Activated CD4-positive, alpha-beta T cell treated with anti-CD3 and anti-CD28 coated beads, Interleukin-2, amount 50 U/mL, for 16 hours (primary cell): ENCODE measurements at regions not wholly inside any gene's neighbourhood (a gene's known extent, or its start where the extent isn't known, plus 50 kb on each side); places are given as distances from the start of the nearest gene placed in this dataset.

Experiments used
- DNase-seq: peaks from one replicate; pipeline ENCODE4 v3.0.0-alpha.2; 2020

DNA sequence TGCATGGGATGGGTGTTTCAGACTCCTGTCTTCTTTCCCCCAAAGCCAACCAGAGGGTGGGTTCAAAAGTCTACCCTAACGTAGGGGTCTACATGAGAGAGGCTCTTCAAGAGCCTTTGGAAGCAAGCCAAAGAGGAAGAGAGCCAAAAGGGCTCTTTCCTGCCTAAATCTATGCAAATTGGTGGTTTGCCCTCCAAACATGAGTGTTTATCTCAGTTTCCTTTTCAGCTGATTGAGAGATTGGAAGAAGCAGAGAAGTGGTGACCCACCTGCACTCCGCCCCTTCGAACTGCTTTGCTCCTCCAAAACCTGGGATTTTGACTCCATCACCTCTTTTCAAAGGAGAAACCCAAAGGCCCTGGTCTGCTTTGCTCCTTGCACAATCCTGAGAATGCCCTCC is 65.4 kb upstream of the MAF start:
- no peak for DNase-seq

DNA sequence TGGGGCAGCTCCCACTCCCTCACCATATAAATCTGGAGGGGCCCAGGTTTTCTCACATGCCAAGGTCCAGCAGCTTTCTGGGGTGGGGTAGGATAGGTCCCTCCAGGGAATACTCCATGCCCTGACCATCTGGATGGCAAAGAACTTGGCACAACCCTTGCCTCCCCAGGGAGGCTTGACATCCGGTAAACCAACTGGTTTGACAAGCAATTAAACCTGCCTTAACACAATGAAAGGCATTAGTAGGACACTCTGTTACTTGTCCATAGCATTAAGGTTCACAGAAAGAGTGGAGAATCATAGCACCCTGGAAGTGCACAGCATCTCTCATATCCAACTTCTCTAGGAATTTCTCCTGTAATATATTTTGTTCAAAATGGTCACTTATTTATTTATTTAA is 63.9 kb upstream of the MAF start:
- DNase-seq = no peak

DNA sequence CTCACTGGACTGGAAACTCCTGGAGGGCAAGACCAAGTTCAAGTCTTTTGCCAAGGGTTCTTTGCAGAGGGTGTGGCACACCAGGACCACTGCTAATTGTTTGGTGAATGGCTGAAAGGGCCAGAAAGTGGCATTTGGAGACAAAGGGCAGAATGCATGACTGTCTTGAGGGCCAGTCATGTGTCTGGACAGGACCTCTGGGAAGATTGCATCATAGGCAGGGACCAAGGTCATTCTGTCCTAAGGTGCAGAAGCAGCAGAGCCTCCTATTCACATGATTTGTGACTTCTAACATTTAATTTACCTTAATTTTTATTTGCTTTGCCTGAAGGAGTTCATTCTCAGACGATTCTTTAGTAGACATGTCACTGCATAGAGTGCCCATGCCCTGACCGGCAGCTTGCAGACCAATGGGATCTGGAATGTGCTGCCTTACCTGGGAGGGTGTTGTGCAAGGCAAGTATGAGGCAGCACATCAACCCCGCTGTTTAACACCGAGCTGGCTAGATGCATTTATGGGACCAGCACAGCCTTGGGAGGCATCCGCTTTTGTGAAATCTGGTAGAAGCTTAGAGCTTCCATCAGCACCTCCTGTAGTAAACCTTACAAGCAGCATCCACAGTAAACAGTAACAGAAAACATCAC is 62.3 kb upstream of the MAF start:
- DNase-seq = no peak

DNA sequence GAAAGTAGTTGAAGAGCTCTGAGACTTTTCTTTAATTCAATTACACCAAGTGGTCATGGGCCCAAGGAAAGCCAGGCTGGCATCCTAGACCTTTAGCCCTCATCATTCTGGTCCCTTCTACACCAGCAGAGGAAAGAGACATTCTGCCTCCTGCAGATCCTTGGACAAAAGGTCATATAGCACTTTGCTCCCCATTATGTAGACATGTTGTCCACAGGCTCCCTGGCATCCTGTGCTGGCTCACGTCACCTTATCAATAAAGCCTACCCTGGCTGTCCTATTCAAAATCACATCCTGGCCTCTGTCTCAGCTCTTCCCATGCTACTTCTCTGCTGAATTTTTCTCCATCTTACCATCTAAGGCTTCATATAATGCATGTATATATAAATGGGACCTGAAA is 61.6 kb upstream of the MAF start:
- DNase-seq = no peak

DNA sequence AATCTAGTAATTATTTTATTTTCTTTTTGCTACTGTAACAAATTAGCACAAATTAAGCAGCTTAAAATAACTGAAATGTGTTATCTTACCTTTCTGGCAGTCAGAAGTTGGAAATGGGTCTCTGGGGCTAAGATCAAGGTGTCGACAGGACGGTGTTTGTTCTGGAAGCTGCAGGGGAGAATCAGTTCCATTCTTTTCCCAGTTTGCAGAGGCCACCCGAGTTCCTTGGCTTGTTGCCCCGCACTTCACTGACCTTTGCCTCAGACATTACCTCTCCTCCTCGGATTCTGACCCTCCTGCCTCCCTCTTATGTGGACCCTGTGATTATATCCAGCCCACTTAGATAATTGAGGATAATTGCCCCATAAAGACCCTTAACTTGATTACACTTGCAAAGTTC is 61.0 kb upstream of the MAF start:
- no peak for DNase-seq

DNA sequence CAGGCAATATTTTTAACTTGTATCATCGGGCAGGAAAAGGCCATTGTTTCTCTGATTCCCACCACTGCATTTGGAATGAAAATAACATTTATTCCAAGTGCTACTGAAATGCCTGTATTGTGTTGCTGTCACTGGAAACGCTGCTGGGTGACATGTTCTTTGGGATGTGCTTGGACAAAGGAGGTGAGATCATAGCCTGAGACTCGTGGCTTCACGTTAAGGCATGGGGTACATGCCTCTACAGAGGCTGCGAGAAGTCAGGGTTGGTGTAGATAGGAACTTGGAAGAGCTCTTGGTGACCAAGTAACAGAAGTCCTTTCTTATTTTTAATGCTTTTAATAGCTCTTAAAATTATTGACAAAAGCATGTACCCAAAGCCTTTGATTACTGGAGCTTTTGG is 58.8 kb upstream of the MAF start:
- no peak for DNase-seq

DNA sequence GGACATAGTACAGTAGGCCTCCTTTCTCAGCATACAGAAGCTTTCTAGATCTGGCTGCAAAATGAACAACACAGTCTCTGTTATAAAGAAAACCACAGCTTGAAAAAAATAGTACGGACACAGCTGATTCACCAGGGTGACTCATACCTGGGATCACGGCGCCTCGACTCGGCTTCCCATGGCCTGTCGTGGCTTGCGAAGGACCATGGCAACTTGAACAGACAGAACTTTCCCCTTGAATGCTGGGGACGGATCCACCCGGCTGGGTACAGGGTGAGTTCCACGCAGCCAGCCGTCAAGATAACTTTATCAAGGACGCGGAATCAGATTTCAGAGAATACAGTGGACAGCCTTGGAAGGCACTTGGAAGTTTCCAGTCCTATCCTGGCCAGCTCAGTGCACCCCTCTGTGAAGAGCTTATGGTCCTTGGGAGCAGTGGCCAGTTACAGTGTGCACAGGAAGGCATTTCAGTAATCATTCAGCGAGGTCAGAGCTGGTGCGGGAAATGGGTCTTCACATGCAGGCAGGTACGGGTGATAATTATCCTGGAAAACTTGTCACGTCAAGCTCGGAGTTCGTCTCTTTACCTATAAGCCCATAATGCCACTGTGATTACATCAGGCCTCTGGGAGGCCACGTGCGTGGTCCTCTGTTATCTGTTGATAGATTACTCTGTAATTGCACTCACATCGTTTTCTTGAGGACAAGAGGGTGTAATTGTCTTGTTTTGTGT is 57.9 kb upstream of the MAF start:
- peak; percentile 26 for DNase-seq

DNA sequence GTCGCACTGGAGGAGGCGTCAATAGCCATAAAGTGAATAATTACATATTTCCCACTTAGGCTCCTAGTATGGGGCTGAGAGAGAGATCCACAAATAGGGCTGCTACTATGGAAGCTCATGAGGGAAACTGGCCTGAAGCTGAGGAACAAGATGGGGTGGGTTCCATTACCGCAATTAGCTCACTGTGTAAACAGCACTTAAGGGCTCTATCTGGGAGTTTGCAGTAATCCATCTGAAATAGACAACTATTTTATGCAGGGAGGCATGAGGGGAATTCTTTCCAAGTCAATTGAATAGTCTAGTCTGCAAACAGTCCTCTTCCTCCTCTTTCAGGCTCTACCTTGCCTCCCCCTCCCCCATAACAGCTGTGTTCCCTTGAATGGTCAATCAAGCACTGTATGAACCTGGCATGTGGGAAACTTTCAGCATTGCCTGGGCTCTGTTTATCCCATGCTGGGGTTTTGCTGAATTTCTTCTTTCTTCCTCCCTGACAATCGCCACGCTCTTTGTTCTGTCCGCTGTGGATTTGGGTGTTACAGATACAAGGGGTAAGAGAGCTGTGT is 56.1 kb upstream of the MAF start:
- no peak for DNase-seq

DNA sequence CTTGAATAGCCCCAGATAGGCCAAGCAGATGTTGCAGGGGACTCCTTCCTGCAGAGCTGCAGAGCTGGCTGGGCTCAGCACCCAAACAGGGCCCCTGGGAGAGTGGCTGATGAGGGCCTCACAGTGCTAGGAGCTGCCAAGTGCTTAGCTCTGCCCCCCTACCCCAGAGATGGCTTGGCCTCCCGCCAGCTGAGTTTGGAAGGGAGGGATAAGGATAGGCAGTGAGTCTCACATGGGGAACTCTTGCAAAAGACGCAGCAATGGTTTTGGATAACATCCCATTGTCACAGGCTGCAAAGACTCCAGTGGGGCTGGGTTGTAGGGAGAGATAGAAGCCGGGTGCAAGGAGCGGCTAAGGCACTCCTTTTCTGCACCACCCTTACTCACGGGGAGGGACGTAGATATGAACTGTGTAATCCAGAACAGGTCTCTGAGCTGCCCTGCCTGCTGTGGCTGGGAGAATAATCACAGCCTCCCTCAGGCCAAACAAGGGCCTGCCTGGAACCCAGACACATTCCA is 52.9 kb upstream of the MAF start:
- no peak for DNase-seq

DNA sequence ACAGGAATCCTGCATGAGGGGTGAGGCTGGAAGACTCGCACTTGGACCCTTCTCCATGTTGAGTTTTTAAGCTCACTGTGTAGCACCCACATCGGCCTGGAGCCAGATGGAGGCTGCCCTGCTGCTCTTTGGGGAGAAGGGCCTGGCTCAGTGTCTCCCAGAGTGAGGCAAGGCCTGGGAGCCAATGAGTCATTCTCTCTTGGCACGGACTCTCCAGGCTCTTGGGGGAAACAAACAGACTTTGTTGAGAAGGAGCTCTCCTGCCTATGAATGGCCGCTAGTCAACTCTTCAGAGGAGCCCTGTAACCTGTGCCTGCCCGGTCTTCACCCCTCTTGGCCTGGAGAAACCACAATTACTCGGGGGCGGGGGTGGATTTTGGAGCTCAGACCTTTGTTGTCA is 50.8 kb upstream of the MAF start:
- no peak for DNase-seq
